GM12872 (cell line): ENCODE measurements at regions not wholly inside any gene's neighbourhood (a gene's known extent, or its start where the extent isn't known, plus 50 kb on each side); places are given as distances from the start of the nearest gene placed in this dataset.

Source experiments
- TF ChIP-seq, protein P1 (sequence below): IDR thresholded peaks from 3 replicates; pipeline ENCODE4 v1.5.1; 2011; ENCODE audit warnings: low read depth, mild to moderate bottlenecking, low read length, moderate library complexity; ENCODE audit not compliant: insufficient read depth

DNA sequence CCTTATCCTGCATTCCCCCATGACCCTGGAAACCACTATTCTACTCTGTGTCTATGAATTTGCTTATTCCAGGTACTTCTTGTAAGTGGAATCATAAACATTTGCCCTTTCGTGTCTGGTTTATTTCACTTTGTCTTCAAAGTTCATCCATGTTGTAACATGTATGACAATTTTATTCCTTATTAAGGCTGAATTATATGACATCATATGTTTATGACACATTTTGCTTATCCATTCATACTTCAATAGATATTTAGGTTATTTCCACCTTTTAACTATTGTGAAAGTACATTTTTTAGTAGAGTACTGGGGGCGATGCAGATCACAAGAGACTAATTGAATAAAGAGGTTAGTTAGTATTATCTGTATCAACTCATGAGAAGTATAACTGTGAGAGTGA, 591.6 kb downstream of the UTRN start:
- TF ChIP-seq, protein P1, sequence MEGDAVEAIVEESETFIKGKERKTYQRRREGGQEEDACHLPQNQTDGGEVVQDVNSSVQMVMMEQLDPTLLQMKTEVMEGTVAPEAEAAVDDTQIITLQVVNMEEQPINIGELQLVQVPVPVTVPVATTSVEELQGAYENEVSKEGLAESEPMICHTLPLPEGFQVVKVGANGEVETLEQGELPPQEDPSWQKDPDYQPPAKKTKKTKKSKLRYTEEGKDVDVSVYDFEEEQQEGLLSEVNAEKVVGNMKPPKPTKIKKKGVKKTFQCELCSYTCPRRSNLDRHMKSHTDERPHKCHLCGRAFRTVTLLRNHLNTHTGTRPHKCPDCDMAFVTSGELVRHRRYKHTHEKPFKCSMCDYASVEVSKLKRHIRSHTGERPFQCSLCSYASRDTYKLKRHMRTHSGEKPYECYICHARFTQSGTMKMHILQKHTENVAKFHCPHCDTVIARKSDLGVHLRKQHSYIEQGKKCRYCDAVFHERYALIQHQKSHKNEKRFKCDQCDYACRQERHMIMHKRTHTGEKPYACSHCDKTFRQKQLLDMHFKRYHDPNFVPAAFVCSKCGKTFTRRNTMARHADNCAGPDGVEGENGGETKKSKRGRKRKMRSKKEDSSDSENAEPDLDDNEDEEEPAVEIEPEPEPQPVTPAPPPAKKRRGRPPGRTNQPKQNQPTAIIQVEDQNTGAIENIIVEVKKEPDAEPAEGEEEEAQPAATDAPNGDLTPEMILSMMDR: no peak

DNA sequence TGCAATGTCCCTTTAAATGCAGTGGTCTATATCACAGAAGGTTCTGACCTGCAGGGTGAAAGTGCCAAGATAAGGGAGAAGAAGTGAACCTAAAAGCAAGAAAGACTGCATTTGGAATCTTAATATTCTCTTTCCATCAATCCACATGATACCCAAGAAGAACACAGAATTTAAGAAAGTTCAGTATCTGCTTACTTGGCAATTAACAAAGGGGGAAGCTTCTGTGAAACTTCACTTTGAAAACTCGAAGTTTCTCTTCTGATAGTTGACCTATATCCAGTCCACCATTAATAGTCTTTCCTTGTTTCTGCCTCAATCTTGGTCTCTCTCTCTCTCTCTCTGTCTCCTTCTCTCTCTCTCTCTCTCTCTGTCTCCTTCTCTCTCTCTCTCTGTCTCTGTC, 592.0 kb downstream of the UTRN start:
- TF ChIP-seq, protein P1: no peak

GRCh38 chr6:144878577-144878976, 593.4 kb downstream of the UTRN start:
- TF ChIP-seq, protein P1: no peak

GRCh38 chr6:144879436-144879835, 594.3 kb downstream of the UTRN start:
- TF ChIP-seq, protein P1: no peak

DNA sequence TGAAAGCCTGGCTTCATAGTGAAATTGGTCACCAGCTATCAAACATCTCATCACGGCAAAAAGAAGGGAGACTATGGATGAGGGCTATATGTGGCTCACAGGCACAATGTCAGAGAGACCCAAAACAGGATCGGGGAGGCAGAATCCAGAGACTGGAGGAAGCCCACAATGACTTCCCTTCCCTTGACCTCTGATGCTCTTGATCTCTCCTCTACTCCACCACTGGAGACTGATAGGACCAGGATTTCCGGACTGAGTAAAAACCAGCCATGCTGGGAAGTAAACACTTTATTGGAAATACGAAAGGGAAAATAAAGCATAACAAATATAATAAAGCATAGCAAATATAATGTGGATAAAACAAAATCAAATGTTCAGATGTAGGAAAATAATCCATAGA, 597.3 kb downstream of the UTRN start:
- TF ChIP-seq, protein P1: no peak

DNA sequence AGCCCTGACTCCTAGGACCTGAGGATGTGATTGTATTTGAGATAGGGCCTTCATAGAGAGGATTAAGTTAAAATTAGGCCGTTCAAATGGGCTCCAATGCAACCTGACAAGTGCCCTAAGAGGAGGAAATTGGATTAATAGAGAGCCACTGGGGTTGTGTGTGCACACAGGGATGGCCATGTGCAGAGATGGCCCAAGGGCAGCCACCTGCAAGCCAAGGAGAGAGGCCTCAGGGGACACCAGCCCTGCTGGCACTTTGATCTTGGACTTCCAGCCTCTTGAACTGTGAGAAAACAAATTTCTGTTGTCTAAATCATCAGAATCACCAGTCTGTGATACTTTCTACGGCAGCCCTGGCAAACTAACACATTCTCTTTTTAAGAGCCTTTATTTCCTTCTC, 598.8 kb downstream of the UTRN start:
- TF ChIP-seq, protein P1: no peak

- TF ChIP-seq, protein P1: no peak
These were observed 600.7 kb downstream of the UTRN start for GRCh38 chr6:144885817-144886216.

DNA sequence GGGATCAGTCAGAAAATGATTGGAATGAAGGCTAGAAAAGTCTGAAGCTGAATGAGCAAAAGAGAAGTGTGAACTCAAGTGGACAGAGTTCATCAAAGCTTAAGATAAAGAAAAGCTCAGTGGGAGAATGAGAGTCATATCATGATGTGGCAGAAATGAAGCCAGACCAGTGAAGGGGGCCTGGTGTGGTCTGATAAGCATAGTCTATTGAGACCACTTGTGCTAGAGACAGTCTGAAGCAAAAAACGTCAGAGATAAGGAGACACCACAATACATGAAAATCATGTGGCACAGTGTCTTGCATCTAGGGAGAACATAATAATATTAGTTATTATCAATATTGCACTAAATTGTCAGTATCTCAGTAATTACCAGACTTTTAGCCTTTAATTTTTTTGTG, 601.5 kb downstream of the UTRN start:
- TF ChIP-seq, protein P1: no peak
